DOHH2 (cell line): ENCODE measurements at regions not wholly inside any gene's neighbourhood (a gene's known extent, or its start where the extent isn't known, plus 50 kb on each side); places are given as distances from the start of the nearest gene placed in this dataset.

Experiments
- H3F3A ChIP-seq: fragments of 200-600 bp; sonication (generic), shearing (Covaris generic); 2 replicates; pipeline ENCODE4 v1.6.0; 2016; ENCODE audit warnings: antibody characterized with exemption, mild to moderate bottlenecking; ENCODE audit not compliant: control insufficient read depth, insufficient read depth
- H3K27ac ChIP-seq: fragments of 200-600 bp; sonication (generic); 2 replicates; pipeline ENCODE4 v1.5.1; 2014; ENCODE audit warnings: low read depth, mild to moderate bottlenecking, low read length, moderate library complexity
- H3K27me3 ChIP-seq: fragments of 200-600 bp; sonication (generic); 2 replicates; pipeline ENCODE4 v1.6.1; 2014; ENCODE audit warnings: mild to moderate bottlenecking, low read length, mixed read lengths; ENCODE audit not compliant: control insufficient read depth
- H3K36me3 ChIP-seq: fragments of 200-600 bp; sonication (generic); 2 replicates; pipeline ENCODE4 v1.6.1; 2014; ENCODE audit warnings: mild to moderate bottlenecking, low read length, moderate library complexity, mixed read lengths; ENCODE audit not compliant: control insufficient read depth
- H3K4me1 ChIP-seq: fragments of 200-600 bp; sonication (generic); 2 replicates; pipeline ENCODE4 v1.6.1; 2014; ENCODE audit warnings: mild to moderate bottlenecking, low read length, mixed read lengths; ENCODE audit not compliant: control insufficient read depth
- H3K4me2 ChIP-seq: fragments of 200-600 bp; sonication (generic); 2 replicates; pipeline ENCODE4 v1.6.0; 2014; ENCODE audit warnings: mild to moderate bottlenecking, low read length, moderate library complexity
- H3K4me3 ChIP-seq: fragments of 200-600 bp; sonication (generic); 2 replicates; pipeline ENCODE4 v1.5.1; 2014; ENCODE audit warnings: mild to moderate bottlenecking, low read length, mixed read lengths
- H3K79me2 ChIP-seq: fragments of 200-600 bp; sonication (generic); 2 replicates; pipeline ENCODE4 v1.6.1; 2014; ENCODE audit warnings: mild to moderate bottlenecking, low read length, mixed read lengths; ENCODE audit not compliant: control insufficient read depth
- H3K9me2 ChIP-seq: fragments of 200-600 bp; sonication (generic); replicated peaks from 2 replicates; pipeline ENCODE4 v1.6.1; 2014; ENCODE audit warnings: mild to moderate bottlenecking, low read length, mixed read lengths; ENCODE audit not compliant: control insufficient read depth
- H3K9me3 ChIP-seq: fragments of 200-600 bp; sonication (generic); 2 replicates; pipeline ENCODE4 v1.6.1; 2014; ENCODE audit warnings: antibody characterized with exemption, low read length, mixed read lengths; ENCODE audit not compliant: control insufficient read depth, insufficient read depth
- H4K20me1 ChIP-seq: fragments of 200-600 bp; sonication (generic); 2 replicates; pipeline ENCODE4 v1.6.0; 2014; ENCODE audit warnings: low read depth, mild to moderate bottlenecking, antibody characterized with exemption, low read length, moderate library complexity; ENCODE audit not compliant: control insufficient read depth, insufficient read depth
- CTCF ChIP-seq: fragments of 200-600 bp; sonication (generic); IDR thresholded peaks from one replicate; pipeline ENCODE4 v1.5.1; 2014; ENCODE audit warnings: antibody characterized with exemption, mild to moderate bottlenecking, low read depth, low read length; ENCODE audit not compliant: poor library complexity, severe bottlenecking
- EZH2phosphoT487 ChIP-seq: fragments of 200-600 bp; sonication (generic); IDR thresholded peaks from 2 replicates; pipeline ENCODE4 v1.6.1; 2017; ENCODE audit warnings: borderline replicate concordance, mild to moderate bottlenecking, antibody characterized with exemption, low read length, moderate library complexity, mixed read lengths

GRCh38 chr7:41093141-41093540 is 609.7 kb downstream of the INHBA start:
- Histone ChIP-seq H3K79me2 (no peaks in the 10 kb centered on the region), H3K4me1 (no peaks in the 10 kb centered on the region), H3K9me2 (no peaks in the 10 kb centered on the region), H3K27me3 (no peaks in the 10 kb centered on the region), H3K27ac (no peak overlapping the region), H3K4me2 (no peak overlapping the region), H3K4me3 (no peak overlapping the region), H4K20me1 (no peaks in the 10 kb centered on the region), H3K9me3 (no peaks in the 10 kb centered on the region), H3K36me3 (no peaks in the 10 kb centered on the region), H3F3A (no peaks in the 10 kb centered on the region)
- no peak for TF ChIP-seq EZH2phosphoT487
- no peak for TF ChIP-seq CTCF

GRCh38 chr7:41085244-41085643 is 617.6 kb downstream of the INHBA start:
- no peak overlapping the region for H3K4me3 ChIP-seq
- no peak overlapping the region for H3K4me2 ChIP-seq
- H4K20me1 ChIP-seq = no peaks in the 10 kb centered on the region
- no peaks in the 10 kb centered on the region for H3F3A ChIP-seq
- H3K27me3 ChIP-seq = no peaks in the 10 kb centered on the region
- H3K9me3 ChIP-seq = no peaks in the 10 kb centered on the region
- H3K27ac ChIP-seq = no peak overlapping the region
- H3K79me2 ChIP-seq = no peaks in the 10 kb centered on the region
- no peaks in the 10 kb centered on the region for H3K4me1 ChIP-seq
- no peak for TF ChIP-seq CTCF
- no peak for TF ChIP-seq EZH2phosphoT487
- H3K9me2 ChIP-seq = no peaks in the 10 kb centered on the region
- no peaks in the 10 kb centered on the region for H3K36me3 ChIP-seq

GRCh38 chr7:41084381-41084780 is 618.5 kb downstream of the INHBA start:
- Histone ChIP-seq H3K79me2 (no peaks in the 10 kb centered on the region), H3K4me2 (no peak overlapping the region), H3K9me3 (no peaks in the 10 kb centered on the region), H3K9me2 (no peaks in the 10 kb centered on the region), H3K4me3 (no peak overlapping the region), H3K36me3 (no peaks in the 10 kb centered on the region), H3K27me3 (no peaks in the 10 kb centered on the region), H3K27ac (no peak overlapping the region), H3F3A (no peaks in the 10 kb centered on the region), H3K4me1 (no peaks in the 10 kb centered on the region), H4K20me1 (no peaks in the 10 kb centered on the region)
- TF ChIP-seq CTCF = no peak
- no peak for TF ChIP-seq EZH2phosphoT487

GRCh38 chr7:41069635-41070034 is 633.3 kb downstream of the INHBA start:
- Histone ChIP-seq H4K20me1 (no peaks in the 10 kb centered on the region), H3K79me2 (no peaks in the 10 kb centered on the region), H3K27me3 (no peaks in the 10 kb centered on the region), H3K4me1 (no peaks in the 10 kb centered on the region), H3K4me2 (no peak overlapping the region), H3K4me3 (no peak overlapping the region), H3K9me2 (no peaks in the 10 kb centered on the region), H3K27ac (no peak overlapping the region), H3K36me3 (no peaks in the 10 kb centered on the region), H3F3A (no peaks in the 10 kb centered on the region), H3K9me3 (peaks cover 14% of the 10 kb centered on the region)
- TF ChIP-seq CTCF = no peak
- TF ChIP-seq EZH2phosphoT487 = no peak
